IPS-18a (cell line): ENCODE measurements at regions not wholly inside any gene's neighbourhood (a gene's known extent, or its start where the extent isn't known, plus 50 kb on each side); places are given as distances from the start of the nearest gene placed in this dataset.

Source experiments
- H3K27ac ChIP-seq: one replicate; pipeline ENCODE4 v1.5.1; 2013; ENCODE audit warnings: low read length
- H3K27me3 ChIP-seq: one replicate; pipeline ENCODE4 v1.6.1; 2013; ENCODE audit warnings: mild to moderate bottlenecking, low read length; ENCODE audit not compliant: control insufficient read depth, insufficient read depth
- H3K36me3 ChIP-seq: one replicate; pipeline ENCODE4 v1.6.1; 2013; ENCODE audit warnings: low read depth, low read length; ENCODE audit not compliant: control insufficient read depth
- H3K4me1 ChIP-seq: one replicate; pipeline ENCODE4 v1.6.1; 2013; ENCODE audit warnings: low read depth, low read length; ENCODE audit not compliant: control insufficient read depth
- H3K4me3 ChIP-seq: one replicate; pipeline ENCODE4 v1.5.1; 2013; ENCODE audit warnings: low read length
- H3K9ac ChIP-seq: one replicate; pipeline ENCODE4 v1.6.1; 2013; ENCODE audit warnings: mild to moderate bottlenecking, low read length, moderate library complexity
- H3K9me3 ChIP-seq: one replicate; pipeline ENCODE4 v1.6.1; 2013; ENCODE audit warnings: low read depth, low read length; ENCODE audit not compliant: control insufficient read depth

DNA sequence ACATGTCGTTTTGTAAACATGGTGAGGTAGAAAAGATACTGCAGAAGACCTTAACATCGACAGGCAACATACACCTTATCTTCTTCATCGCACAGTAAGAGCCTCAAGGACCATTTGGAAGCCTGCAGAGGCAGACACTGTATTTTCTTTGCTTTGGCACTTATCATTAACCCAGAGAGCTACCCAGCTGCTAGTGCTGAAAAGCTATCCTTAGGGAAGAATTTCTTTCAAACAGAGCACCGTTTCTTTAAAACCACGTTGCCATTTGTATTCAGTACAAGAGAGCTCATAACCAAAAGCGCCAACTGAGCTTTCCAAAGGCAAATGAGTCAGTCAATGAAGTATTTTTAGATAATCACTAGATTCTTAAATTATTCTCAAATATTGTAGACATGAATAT, 306.6 kb downstream of the EPM2A start:
- no peaks in the 10 kb centered on the region for H3K36me3 ChIP-seq
- H3K9ac ChIP-seq: no peak overlapping the region
- no peak overlapping the region for H3K4me3 ChIP-seq
- no peak overlapping the region for H3K27ac ChIP-seq
- no peaks in the 10 kb centered on the region for H3K27me3 ChIP-seq
- H3K4me1 ChIP-seq: peaks cover 11% of the 10 kb centered on the region
- H3K9me3 ChIP-seq: no peaks in the 10 kb centered on the region

DNA sequence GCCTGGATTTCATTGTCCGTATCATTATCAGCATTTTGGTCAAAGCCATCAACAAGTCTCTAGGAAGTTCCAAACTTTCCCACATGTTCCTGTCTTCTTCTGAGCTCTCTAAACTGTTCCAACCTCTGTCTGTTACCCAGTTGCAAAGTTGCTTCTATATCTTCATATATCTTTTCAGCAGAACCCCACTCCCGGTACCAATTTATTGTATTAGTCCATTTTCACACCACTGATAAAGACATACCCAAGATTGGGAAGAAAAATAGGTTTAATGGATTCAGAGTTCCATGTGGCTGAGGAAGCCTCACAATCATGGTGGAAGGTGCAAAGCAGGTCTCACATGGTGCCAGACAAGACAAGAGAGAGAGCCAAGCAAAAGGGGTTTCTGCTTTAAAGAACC, 293.2 kb downstream of the EPM2A start:
- no peaks in the 10 kb centered on the region for H3K4me1 ChIP-seq
- no peak overlapping the region for H3K4me3 ChIP-seq
- H3K36me3 ChIP-seq: no peaks in the 10 kb centered on the region
- peaks cover 20% of the 10 kb centered on the region for H3K9me3 ChIP-seq
- no peaks in the 10 kb centered on the region for H3K27me3 ChIP-seq
- H3K27ac ChIP-seq: no peak overlapping the region
- no peak overlapping the region for H3K9ac ChIP-seq

DNA sequence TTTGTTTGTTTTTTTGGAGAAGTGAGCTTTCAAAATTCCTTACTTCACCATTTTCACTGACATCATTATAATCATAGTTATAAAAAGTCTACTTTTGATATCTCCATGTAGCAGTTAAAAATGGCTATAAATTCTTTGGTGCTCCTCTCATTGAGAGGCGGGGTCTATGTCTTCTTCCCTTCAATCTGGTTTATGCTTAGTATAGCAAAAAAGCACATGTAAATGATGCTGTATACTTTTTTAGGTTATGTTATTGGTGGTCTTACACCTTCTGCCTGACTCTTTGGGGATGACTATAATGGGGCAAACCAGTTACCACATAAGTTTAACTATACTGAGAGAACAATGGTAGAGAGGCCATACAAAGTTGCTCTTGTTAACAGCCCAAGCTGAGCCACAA, 289.6 kb downstream of the EPM2A start:
- Histone ChIP-seq H3K9ac (no peak overlapping the region), H3K27ac (no peak overlapping the region), H3K9me3 (peaks cover 20% of the 10 kb centered on the region), H3K27me3 (no peaks in the 10 kb centered on the region), H3K4me3 (no peak overlapping the region), H3K36me3 (no peaks in the 10 kb centered on the region), H3K4me1 (no peaks in the 10 kb centered on the region)

DNA sequence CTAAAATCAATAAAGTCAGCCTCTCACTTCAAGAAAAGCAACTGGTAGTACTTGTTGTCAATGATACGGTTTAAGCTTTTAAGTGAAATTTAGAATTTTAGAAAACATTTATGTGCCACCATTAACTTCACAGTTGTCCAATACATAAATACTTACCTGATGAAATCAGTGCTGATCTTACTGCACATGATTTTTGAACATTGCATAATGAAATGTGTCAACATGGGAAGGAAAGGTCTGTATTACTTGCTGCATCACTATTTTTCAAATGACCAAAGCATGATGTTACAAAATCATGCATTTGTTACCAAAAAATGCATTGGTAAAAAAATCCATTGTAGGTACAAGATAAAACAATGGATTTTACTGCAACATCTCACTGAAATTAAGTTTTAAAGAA, 284.3 kb downstream of the EPM2A start:
- Histone ChIP-seq H3K27me3 (no peaks in the 10 kb centered on the region), H3K4me3 (no peak overlapping the region), H3K27ac (no peak overlapping the region), H3K36me3 (no peaks in the 10 kb centered on the region), H3K9me3 (peaks cover 9% of the 10 kb centered on the region), H3K9ac (no peak overlapping the region), H3K4me1 (no peaks in the 10 kb centered on the region)

DNA sequence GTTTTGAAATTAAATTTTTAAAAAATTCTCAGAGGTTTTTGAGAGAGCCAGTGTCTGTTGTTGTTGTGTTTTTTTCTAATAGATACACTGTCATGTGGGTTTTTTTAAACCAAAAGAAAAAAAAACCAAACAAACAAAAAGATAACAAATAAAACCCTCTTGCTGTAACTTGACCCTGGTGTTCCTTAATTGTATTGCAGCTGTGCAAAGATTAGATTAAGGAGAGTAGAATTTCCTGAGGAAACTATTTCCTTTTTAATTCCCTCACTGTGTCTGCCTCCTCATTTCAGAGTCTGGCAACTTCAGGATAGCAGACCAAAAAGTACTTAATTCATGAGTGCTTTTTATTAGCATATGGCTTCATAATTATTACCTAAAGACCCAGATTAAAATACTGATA, 281.9 kb downstream of the EPM2A start:
- Histone ChIP-seq H3K9me3 (no peaks in the 10 kb centered on the region), H3K36me3 (no peaks in the 10 kb centered on the region), H3K27ac (no peak overlapping the region), H3K9ac (no peak overlapping the region), H3K4me3 (no peak overlapping the region), H3K4me1 (no peaks in the 10 kb centered on the region), H3K27me3 (no peaks in the 10 kb centered on the region)

- H3K4me3 ChIP-seq: no peak overlapping the region
- H3K27me3 ChIP-seq: no peaks in the 10 kb centered on the region
- H3K36me3 ChIP-seq: no peaks in the 10 kb centered on the region
Measured at GRCh38 chr6:145454006-145454405, 281.3 kb downstream of the EPM2A start.

GRCh38 chr6:145457556-145457955, 277.8 kb downstream of the EPM2A start:
- no peak overlapping the region for H3K27ac ChIP-seq
- no peaks in the 10 kb centered on the region for H3K9me3 ChIP-seq
- H3K27me3 ChIP-seq: no peaks in the 10 kb centered on the region
- H3K4me3 ChIP-seq: no peak overlapping the region
- no peak overlapping the region for H3K9ac ChIP-seq
- no peaks in the 10 kb centered on the region for H3K36me3 ChIP-seq
- no peaks in the 10 kb centered on the region for H3K4me1 ChIP-seq

More at GRCh38 chr6:145454006-145454405, 281.3 kb downstream of the EPM2A start:
- no peaks in the 10 kb centered on the region for H3K9me3 ChIP-seq
- H3K9ac ChIP-seq: no peak overlapping the region
- no peaks in the 10 kb centered on the region for H3K4me1 ChIP-seq
- no peak overlapping the region for H3K27ac ChIP-seq

GRCh38 chr6:145468534-145468933, 266.8 kb downstream of the EPM2A start:
- no peak overlapping the region for H3K4me3 ChIP-seq
- H3K27me3 ChIP-seq: no peaks in the 10 kb centered on the region
- no peaks in the 10 kb centered on the region for H3K4me1 ChIP-seq
- no peaks in the 10 kb centered on the region for H3K9me3 ChIP-seq
- H3K9ac ChIP-seq: no peak overlapping the region
- H3K27ac ChIP-seq: no peak overlapping the region
- H3K36me3 ChIP-seq: no peaks in the 10 kb centered on the region

DNA sequence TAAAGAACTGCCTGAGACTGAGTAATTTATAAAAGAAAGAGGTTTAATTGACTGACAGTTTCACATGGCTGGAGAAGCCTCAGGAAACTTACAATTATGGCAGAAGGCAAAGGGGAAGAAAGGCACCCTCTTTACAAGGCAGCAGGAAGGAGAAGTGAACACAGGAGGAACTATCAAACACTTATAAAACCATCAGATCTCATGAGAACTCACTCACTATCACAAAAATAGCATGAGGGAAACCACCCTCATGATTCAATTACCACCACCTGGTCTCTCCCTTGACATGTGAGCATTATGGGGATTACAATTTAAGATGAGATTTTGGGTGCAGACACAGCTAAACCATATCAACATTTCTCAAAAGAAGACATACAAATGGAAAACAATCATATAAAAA, 266.3 kb downstream of the EPM2A start:
- Histone ChIP-seq H3K4me3 (no peak overlapping the region), H3K27me3 (no peaks in the 10 kb centered on the region), H3K4me1 (no peaks in the 10 kb centered on the region), H3K36me3 (no peaks in the 10 kb centered on the region), H3K9ac (no peak overlapping the region), H3K27ac (no peak overlapping the region), H3K9me3 (no peaks in the 10 kb centered on the region)

DNA sequence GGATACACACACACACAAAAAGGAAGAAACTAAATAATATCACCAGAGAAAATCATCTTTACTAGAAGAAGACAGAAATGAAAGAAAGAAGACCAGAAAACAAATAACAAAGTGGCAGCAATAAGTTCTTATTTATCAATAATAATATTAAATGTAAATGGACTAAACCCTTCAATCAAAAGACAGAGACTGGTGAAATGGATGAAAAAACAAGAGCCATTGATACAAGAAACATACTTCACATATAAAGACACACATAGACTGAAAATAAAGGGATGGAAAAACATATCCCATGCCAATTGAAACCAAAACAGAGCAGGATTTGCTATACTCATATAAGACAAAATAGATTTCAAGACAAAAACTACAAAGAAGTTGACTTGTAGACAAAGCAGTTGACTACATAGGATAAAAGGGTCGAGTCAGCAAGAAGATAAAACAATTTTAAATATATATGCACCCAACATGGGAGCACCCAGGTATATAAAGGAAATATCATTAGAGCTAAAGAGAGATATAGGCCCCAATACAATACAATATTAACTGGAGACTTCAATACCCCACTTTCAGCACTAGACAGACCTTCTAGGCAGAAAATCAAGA, 259.4 kb downstream of the EPM2A start:
- H3K27me3 ChIP-seq: no peaks in the 10 kb centered on the region
- no peak overlapping the region for H3K27ac ChIP-seq
- no peaks in the 10 kb centered on the region for H3K9me3 ChIP-seq
- H3K36me3 ChIP-seq: no peaks in the 10 kb centered on the region
- no peaks in the 10 kb centered on the region for H3K4me1 ChIP-seq
- no peak overlapping the region for H3K9ac ChIP-seq
- no peak overlapping the region for H3K4me3 ChIP-seq

DNA sequence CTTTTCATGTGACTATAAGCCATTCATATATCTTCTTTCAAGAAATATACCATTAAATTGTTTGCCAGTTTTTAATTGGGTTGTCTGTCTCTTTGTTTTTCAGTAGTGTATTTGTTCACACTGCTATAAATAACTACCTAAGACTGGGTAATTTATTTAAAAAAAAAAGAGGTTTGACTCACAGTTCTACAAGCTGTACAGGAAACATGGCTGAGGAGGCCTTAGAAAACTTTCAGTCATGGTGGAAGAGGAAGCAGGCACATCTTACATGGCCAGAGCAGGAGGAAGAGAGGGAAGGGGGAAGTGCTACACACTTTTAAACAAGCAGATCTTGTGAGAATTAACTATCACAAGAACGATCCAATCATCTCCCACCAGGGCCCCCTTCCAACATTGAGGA, 255.3 kb downstream of the EPM2A start:
- no peak overlapping the region for H3K4me3 ChIP-seq
- no peak overlapping the region for H3K27ac ChIP-seq
- H3K9ac ChIP-seq: no peak overlapping the region
- no peaks in the 10 kb centered on the region for H3K4me1 ChIP-seq
- no peaks in the 10 kb centered on the region for H3K9me3 ChIP-seq
- no peaks in the 10 kb centered on the region for H3K27me3 ChIP-seq
- no peaks in the 10 kb centered on the region for H3K36me3 ChIP-seq

GRCh38 chr6:145483191-145483996, 251.9 kb downstream of the EPM2A start:
- H3K27ac ChIP-seq: no peak overlapping the region
- H3K4me1 ChIP-seq: no peaks in the 10 kb centered on the region
- no peaks in the 10 kb centered on the region for H3K27me3 ChIP-seq
- no peaks in the 10 kb centered on the region for H3K9me3 ChIP-seq
- H3K36me3 ChIP-seq: no peaks in the 10 kb centered on the region
- H3K9ac ChIP-seq: no peak overlapping the region
- H3K4me3 ChIP-seq: no peak overlapping the region
